ENCODE measurements at regions not wholly inside any gene's neighbourhood (a gene's known extent, or its start where the extent isn't known, plus 50 kb on each side); places are given as distances from the start of the nearest gene placed in this dataset.

DNA sequence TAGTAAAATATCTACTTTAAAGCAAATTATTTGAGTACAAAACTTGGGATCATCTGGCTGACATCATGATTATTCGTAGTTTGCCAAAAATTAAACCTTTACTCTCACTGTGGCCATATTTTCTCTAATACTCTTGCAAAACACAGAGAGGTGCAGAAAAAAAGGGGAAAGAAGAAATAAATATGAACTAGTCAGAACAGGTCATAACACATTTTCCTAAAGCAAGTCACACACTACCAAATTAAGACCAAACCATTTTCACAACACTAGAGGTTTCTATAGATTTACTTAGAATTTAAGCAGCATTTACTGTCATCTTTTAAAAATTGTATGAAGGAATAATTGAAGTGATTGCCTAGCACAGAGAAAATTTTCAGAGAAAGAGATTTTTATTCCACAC lies 726.1 kb downstream of the SORCS1 start:
- H3K27me3 ChIP-seq, result no peaks in the 10 kb centered on the region
- no peak overlapping the region for H3K4me3 ChIP-seq
- no peaks in the 10 kb centered on the region for H3K4me1 ChIP-seq
- no peaks in the 10 kb centered on the region for H3K9me3 ChIP-seq
- no peaks in the 10 kb centered on the region for H3K36me3 ChIP-seq
- intact Hi-C loops (cut with DNase I), result no loop called here
- no peak for DNase-seq (ENCODE audit: extremely low spot score in 2 of 2)
- TF ChIP-seq POLR2A (IDR thresholded peaks at IDR 0.05), result no peak
- TF ChIP-seq, protein P1, sequence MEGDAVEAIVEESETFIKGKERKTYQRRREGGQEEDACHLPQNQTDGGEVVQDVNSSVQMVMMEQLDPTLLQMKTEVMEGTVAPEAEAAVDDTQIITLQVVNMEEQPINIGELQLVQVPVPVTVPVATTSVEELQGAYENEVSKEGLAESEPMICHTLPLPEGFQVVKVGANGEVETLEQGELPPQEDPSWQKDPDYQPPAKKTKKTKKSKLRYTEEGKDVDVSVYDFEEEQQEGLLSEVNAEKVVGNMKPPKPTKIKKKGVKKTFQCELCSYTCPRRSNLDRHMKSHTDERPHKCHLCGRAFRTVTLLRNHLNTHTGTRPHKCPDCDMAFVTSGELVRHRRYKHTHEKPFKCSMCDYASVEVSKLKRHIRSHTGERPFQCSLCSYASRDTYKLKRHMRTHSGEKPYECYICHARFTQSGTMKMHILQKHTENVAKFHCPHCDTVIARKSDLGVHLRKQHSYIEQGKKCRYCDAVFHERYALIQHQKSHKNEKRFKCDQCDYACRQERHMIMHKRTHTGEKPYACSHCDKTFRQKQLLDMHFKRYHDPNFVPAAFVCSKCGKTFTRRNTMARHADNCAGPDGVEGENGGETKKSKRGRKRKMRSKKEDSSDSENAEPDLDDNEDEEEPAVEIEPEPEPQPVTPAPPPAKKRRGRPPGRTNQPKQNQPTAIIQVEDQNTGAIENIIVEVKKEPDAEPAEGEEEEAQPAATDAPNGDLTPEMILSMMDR (IDR thresholded peaks at IDR 0.05), result no peak
- TF ChIP-seq POLR2AphosphoS5 (IDR thresholded peaks at IDR 0.05; ENCODE audit: insufficient read depth in 1 of 2, low read depth in 1 of 2), result no peak
- H3K27ac ChIP-seq, result no peak overlapping the region

DNA sequence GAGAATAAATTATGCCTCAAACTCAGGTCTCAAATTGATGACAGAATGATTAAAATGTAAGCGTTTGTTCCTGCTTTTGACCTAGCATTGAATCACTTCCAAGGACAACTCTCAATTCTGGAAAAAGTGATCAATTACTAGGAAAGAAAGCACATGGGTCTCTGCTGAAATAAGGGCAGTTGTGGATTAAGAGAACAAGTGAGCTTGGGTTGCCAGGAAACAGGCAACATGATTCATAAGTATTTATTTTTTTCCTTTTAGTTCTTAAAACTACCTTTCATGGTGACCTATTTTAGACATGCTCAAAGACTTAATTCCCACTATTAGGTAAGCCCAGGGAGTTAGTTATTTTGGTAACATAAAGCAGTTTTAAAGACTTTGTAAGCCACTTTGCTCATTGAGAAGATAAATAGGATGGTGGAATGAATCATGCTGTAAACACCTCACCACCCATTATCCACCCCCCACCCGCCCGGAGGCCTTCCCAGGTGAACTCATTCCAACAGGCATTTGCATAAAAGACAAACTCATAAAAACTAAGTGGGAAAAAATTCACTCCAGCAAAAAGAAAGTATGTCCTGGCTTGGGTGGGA lies 728.3 kb downstream of the SORCS1 start:
- Histone ChIP-seq H3K36me3 (no peaks in the 10 kb centered on the region), H3K4me3 (no peak overlapping the region), H3K27ac (no peak overlapping the region), H3K4me1 (no peaks in the 10 kb centered on the region), H3K9me3 (no peaks in the 10 kb centered on the region), H3K27me3 (no peaks in the 10 kb centered on the region)
- no peak for TF ChIP-seq POLR2A (IDR thresholded peaks at IDR 0.05)
- no peak for TF ChIP-seq POLR2AphosphoS5 (IDR thresholded peaks at IDR 0.05; ENCODE audit: insufficient read depth in 1 of 2, low read depth in 1 of 2)
- TF ChIP-seq, protein P1 (IDR thresholded peaks at IDR 0.05), result no peak
- DNase-seq (ENCODE audit: extremely low spot score in 2 of 2), result no peak
- intact Hi-C loops (cut with DNase I), result no loop called here

- no peak overlapping the region for H3K27ac ChIP-seq
- intact Hi-C loops (cut with DNase I), result no loop called here
- DNase-seq (ENCODE audit: extremely low spot score in 2 of 2), result no peak
- H3K36me3 ChIP-seq, result no peaks in the 10 kb centered on the region
- H3K4me1 ChIP-seq, result no peaks in the 10 kb centered on the region
- TF ChIP-seq POLR2AphosphoS5 (IDR thresholded peaks at IDR 0.05; ENCODE audit: insufficient read depth in 1 of 2, low read depth in 1 of 2) (no peak), POLR2A (IDR thresholded peaks at IDR 0.05) (no peak)
- TF ChIP-seq, protein P1 (IDR thresholded peaks at IDR 0.05), result no peak
- H3K27me3 ChIP-seq, result no peaks in the 10 kb centered on the region
- H3K4me3 ChIP-seq, result no peak overlapping the region
- no peaks in the 10 kb centered on the region for H3K9me3 ChIP-seq
Measured at GRCh38 chr10:106435081-106435480, 729.4 kb downstream of the SORCS1 start.

DNA sequence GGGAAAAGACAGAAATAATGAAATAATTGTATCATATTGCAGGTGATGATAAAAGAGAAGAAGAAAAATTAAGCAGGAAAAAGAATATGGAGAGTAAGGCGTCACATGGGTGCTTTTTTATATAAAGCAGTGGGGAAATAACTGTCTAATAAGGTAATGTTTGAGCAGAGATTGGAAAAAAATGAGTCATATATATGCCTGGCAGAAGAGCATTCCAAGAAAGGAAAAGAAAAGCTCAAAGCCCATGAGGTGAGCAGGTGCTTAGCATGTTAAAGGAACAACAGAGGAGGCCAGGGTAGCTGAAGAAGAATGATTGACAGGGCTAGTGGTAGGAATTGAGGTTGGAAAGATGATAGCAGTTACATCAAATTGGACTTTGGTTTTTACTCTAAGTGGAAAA lies 739.5 kb downstream of the SORCS1 start:
- intact Hi-C loops (cut with DNase I), result no loop called here
- no peak for DNase-seq (ENCODE audit: extremely low spot score in 2 of 2)
- Histone ChIP-seq H3K9me3 (no peaks in the 10 kb centered on the region), H3K4me1 (no peaks in the 10 kb centered on the region), H3K36me3 (no peaks in the 10 kb centered on the region), H3K4me3 (no peak overlapping the region), H3K27me3 (no peaks in the 10 kb centered on the region), H3K27ac (no peak overlapping the region)
- no peak for TF ChIP-seq POLR2A (IDR thresholded peaks at IDR 0.05)
- TF ChIP-seq, protein P1 (IDR thresholded peaks at IDR 0.05), result no peak
- TF ChIP-seq POLR2AphosphoS5 (IDR thresholded peaks at IDR 0.05; ENCODE audit: insufficient read depth in 1 of 2, low read depth in 1 of 2), result no peak

GRCh38 chr10:106424054-106424453 lies 740.5 kb downstream of the SORCS1 start:
- DNase-seq (ENCODE audit: extremely low spot score in 2 of 2), result no peak
- Histone ChIP-seq H3K36me3 (no peaks in the 10 kb centered on the region), H3K9me3 (no peaks in the 10 kb centered on the region), H3K27me3 (no peaks in the 10 kb centered on the region), H3K4me3 (no peak overlapping the region), H3K4me1 (no peaks in the 10 kb centered on the region), H3K27ac (no peak overlapping the region)
- TF ChIP-seq, protein P1 (IDR thresholded peaks at IDR 0.05), result no peak
- no peak for TF ChIP-seq POLR2A (IDR thresholded peaks at IDR 0.05)
- TF ChIP-seq POLR2AphosphoS5 (IDR thresholded peaks at IDR 0.05; ENCODE audit: insufficient read depth in 1 of 2, low read depth in 1 of 2), result no peak
- intact Hi-C loops (cut with DNase I), result no loop called here
